ENCODE measurements at regions not wholly inside any gene's neighbourhood (a gene's known extent, or its start where the extent isn't known, plus 50 kb on each side); places are given as distances from the start of the nearest gene placed in this dataset.

DNA sequence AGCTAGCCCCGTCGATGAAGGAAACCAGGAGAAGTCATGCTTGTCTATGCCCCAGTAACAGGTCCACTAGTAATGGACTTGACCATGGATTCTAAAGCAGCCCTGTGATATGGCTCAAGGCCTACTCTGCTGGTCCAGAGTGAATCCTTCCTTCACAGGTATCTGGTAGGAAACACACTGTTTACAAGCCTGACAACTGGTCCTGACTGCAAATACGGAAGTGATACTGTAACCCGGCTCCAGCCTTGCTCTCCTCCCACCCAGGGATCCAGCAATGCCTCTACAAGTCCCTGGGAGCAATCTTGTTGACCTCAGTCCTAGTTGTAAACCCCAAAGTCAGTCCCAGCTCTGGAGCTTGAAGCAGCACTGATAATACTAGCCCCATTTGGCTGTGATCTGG lies 239.2 kb upstream of the GRID2 start:
- TF ChIP-seq, protein P1, sequence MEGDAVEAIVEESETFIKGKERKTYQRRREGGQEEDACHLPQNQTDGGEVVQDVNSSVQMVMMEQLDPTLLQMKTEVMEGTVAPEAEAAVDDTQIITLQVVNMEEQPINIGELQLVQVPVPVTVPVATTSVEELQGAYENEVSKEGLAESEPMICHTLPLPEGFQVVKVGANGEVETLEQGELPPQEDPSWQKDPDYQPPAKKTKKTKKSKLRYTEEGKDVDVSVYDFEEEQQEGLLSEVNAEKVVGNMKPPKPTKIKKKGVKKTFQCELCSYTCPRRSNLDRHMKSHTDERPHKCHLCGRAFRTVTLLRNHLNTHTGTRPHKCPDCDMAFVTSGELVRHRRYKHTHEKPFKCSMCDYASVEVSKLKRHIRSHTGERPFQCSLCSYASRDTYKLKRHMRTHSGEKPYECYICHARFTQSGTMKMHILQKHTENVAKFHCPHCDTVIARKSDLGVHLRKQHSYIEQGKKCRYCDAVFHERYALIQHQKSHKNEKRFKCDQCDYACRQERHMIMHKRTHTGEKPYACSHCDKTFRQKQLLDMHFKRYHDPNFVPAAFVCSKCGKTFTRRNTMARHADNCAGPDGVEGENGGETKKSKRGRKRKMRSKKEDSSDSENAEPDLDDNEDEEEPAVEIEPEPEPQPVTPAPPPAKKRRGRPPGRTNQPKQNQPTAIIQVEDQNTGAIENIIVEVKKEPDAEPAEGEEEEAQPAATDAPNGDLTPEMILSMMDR (IDR thresholded peaks at IDR 0.05), result no peak
- no peak for TF ChIP-seq JUND (IDR thresholded peaks at IDR 0.05)
- no peak for TF ChIP-seq GABPA (IDR thresholded peaks at IDR 0.05; ENCODE audit: low read depth)
- no peak for TF ChIP-seq TAF1 (IDR thresholded peaks at IDR 0.05; ENCODE audit: borderline replicate concordance, low read depth, low read length)
- no peak for TF ChIP-seq EP300 (IDR thresholded peaks at IDR 0.05; ENCODE audit: borderline replicate concordance in 1 of 2, low read depth in 1 of 2, low read length in 1 of 2)

All from SK-N-SH (cell line).